Neural progenitor cell (in vitro differentiated cells): ENCODE measurements at regions not wholly inside any gene's neighbourhood (a gene's known extent, or its start where the extent isn't known, plus 50 kb on each side); places are given as distances from the start of the nearest gene placed in this dataset.
"Not testable (repeated sequence)": the region's sequence is repeated elsewhere in the genome, so short reads cannot be mapped to it uniquely, and the experiment has no call there.

Experiments used
- EZH2 ChIP-seq: fragments of 200-600 bp; sonication (generic); IDR thresholded peaks from 2 replicates; pipeline ENCODE4 v1.6.1; 2017; ENCODE audit warnings: antibody characterized with exemption, mild to moderate bottlenecking, moderate library complexity
- TF ChIP-seq, protein P1 (sequence below): fragments of 200-600 bp; sonication (generic); IDR thresholded peaks from 2 replicates; pipeline ENCODE4 v1.5.1; 2017; ENCODE audit warnings: antibody characterized with exemption, mild to moderate bottlenecking

DNA sequence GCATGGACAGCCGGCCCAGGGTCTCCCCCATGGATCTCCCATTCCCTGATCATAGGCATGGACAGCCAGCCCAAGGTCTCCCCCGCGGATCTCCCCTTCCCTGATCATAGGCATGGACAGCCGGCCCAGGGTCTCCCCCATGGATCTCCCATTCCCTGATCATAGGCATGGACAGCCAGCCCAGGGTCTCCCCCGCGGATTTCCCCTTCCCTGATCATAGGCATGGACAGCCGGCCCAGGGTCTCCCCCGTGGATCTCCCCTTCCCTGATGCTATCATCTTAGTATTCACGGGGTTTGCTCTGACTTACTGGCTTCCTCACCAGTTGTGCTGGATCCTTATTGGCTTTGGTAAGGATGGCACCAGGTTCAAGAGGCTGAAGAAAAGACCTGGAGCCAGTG lies 769.4 kb upstream of the TPTE start:
- TF ChIP-seq, protein P1, sequence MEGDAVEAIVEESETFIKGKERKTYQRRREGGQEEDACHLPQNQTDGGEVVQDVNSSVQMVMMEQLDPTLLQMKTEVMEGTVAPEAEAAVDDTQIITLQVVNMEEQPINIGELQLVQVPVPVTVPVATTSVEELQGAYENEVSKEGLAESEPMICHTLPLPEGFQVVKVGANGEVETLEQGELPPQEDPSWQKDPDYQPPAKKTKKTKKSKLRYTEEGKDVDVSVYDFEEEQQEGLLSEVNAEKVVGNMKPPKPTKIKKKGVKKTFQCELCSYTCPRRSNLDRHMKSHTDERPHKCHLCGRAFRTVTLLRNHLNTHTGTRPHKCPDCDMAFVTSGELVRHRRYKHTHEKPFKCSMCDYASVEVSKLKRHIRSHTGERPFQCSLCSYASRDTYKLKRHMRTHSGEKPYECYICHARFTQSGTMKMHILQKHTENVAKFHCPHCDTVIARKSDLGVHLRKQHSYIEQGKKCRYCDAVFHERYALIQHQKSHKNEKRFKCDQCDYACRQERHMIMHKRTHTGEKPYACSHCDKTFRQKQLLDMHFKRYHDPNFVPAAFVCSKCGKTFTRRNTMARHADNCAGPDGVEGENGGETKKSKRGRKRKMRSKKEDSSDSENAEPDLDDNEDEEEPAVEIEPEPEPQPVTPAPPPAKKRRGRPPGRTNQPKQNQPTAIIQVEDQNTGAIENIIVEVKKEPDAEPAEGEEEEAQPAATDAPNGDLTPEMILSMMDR, result not testable (repeated sequence)
- not testable (repeated sequence) for TF ChIP-seq EZH2
